Esophagus squamous epithelium (tissue), 4 donors: ENCODE measurements at regions not wholly inside any gene's neighbourhood (a gene's known extent, or its start where the extent isn't known, plus 50 kb on each side); places are given as distances from the start of the nearest gene placed in this dataset.

Experiments used
- CTCF ChIP-seq, 6 experiments: fragments of 450-650 bp in 4 of 6; fragments of 200-600 bp in 2 of 6; sonication (generic) in 2 of 6; IDR thresholded peaks; one replicate each; pipeline ENCODE4 v1.5.1; 2016 to 2019; ENCODE audit warnings: antibody characterized with exemption in 6 of 6, mild to moderate bottlenecking in 4 of 6, moderate library complexity in 4 of 6
- POLR2A ChIP-seq, 4 donors: fragments of 450-650 bp; IDR thresholded peaks; one replicate each; pipeline ENCODE4 v1.6.1; 2017; ENCODE audit warnings: antibody characterized with exemption in 4 of 4, mild to moderate bottlenecking in 4 of 4, moderate library complexity in 3 of 4

- TF ChIP-seq POLR2A (IDR thresholded peaks at IDR 0.05), result no peak
- no peak for TF ChIP-seq CTCF (IDR thresholded peaks at IDR 0.05)
Measured at GRCh38 chr5:3047212-3047774, 295.8 kb upstream of the IRX2 start.
